Calu3 (cell line): ENCODE measurements at regions not wholly inside any gene's neighbourhood (a gene's known extent, or its start where the extent isn't known, plus 50 kb on each side); places are given as distances from the start of the nearest gene placed in this dataset.

ENCODE experiments used
- BruUV-seq: library from RNA; stranded (reverse); fragments of 400-500 nt; replicated peaks from 2 replicates; lab custom pipeline; 2021; lab: Mats Ljungman, UMichigan
- CTCF ChIA-PET: fragments of 300-600 bp; sonication (Branson Sonifier 250); formaldehyde crosslinking; loops from one replicate; lab custom pipeline; 2022; ENCODE audit warnings: antibody characterized with exemption; lab: Charles Lee
- DNase-seq: peaks from one replicate; pipeline ENCODE4 v3.0.0; 2022
- H3K27ac Mint-ChIP-seq: one replicate; pipeline ENCODE4 v1.8.0; 2022; ENCODE audit warnings: mixed read lengths; ENCODE audit not compliant: unreplicated experiment
- H3K27me3 Mint-ChIP-seq: one replicate; pipeline ENCODE4 v1.8.0; 2022; ENCODE audit warnings: mixed read lengths; ENCODE audit not compliant: unreplicated experiment
- H3K36me3 Mint-ChIP-seq: one replicate; pipeline ENCODE4 v1.8.0; 2022; ENCODE audit warnings: mild to moderate bottlenecking, moderate library complexity, mixed read lengths; ENCODE audit not compliant: insufficient read depth, unreplicated experiment
- H3K4me1 Mint-ChIP-seq: one replicate; pipeline ENCODE4 v1.8.0; 2022; ENCODE audit warnings: mild to moderate bottlenecking, low read depth, mixed read lengths; ENCODE audit not compliant: unreplicated experiment
- H3K4me3 Mint-ChIP-seq: one replicate; pipeline ENCODE4 v1.8.0; 2022; ENCODE audit warnings: mild to moderate bottlenecking, low read depth, moderate library complexity, mixed read lengths; ENCODE audit not compliant: unreplicated experiment
- H3K9me3 Mint-ChIP-seq: one replicate; pipeline ENCODE4 v1.8.0; 2022; ENCODE audit warnings: low read depth, mixed read lengths; ENCODE audit not compliant: unreplicated experiment
- intact Hi-C: fragments of 100-400 bp; cut with micrococcal nuclease; formaldehyde crosslinking; loops from one replicate; pipeline ENCODE4 v1.10.0; 2022; ENCODE audit not compliant: unreplicated experiment
- TF ChIP-seq, protein P1 (sequence below): fragments of 200-600 bp; IDR thresholded peaks from one replicate; pipeline ENCODE4 v1.8.0; 2022; ENCODE audit warnings: antibody characterized with exemption; ENCODE audit not compliant: unreplicated experiment

DNA sequence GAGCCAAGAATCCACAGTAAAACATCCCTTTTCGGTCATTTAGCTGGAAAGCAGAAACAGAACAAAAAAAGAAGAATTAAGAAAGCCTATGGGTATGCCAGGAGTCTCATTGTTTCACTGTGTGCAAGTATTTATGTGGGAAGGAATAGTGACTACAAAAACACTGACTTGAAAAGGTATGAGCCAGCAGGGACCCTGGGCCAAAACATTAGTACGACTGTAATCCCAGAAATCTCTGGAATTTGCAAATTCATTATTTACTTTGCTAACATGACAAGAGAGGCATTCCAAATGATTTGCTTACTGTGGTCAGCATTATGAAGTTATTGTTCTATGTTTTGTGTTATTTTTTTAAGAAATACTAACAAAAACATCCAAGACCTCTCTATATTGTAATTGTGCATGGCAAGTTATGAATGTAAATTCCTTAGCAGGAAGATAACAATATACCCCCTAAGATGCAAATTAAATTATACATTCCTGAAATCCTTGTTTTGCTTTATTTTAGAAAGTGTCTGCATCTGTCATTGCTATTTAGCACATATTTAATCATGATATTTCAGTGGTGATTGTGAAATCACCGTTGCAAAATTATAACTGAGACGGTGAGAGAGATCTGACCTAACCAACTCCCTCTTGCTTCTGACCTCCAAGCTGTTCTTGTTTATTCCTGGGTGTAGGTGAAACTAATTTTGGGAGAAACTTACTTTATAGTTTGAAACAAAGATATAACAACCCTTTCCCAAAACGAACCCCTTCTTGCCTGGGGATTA, 299.2 kb downstream of the ZPLD1 start:
- TF ChIP-seq, protein P1, sequence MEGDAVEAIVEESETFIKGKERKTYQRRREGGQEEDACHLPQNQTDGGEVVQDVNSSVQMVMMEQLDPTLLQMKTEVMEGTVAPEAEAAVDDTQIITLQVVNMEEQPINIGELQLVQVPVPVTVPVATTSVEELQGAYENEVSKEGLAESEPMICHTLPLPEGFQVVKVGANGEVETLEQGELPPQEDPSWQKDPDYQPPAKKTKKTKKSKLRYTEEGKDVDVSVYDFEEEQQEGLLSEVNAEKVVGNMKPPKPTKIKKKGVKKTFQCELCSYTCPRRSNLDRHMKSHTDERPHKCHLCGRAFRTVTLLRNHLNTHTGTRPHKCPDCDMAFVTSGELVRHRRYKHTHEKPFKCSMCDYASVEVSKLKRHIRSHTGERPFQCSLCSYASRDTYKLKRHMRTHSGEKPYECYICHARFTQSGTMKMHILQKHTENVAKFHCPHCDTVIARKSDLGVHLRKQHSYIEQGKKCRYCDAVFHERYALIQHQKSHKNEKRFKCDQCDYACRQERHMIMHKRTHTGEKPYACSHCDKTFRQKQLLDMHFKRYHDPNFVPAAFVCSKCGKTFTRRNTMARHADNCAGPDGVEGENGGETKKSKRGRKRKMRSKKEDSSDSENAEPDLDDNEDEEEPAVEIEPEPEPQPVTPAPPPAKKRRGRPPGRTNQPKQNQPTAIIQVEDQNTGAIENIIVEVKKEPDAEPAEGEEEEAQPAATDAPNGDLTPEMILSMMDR: no peak
- no peak overlapping the region for H3K4me3 Mint-ChIP-seq
- no peak for DNase-seq
- H3K27ac Mint-ChIP-seq: no peak overlapping the region
- no peaks in the 10 kb centered on the region for H3K36me3 Mint-ChIP-seq
- peaks cover 2% of the 10 kb centered on the region for H3K9me3 Mint-ChIP-seq
- intact Hi-C loops: no loop called here
- no peaks in the 10 kb centered on the region for H3K27me3 Mint-ChIP-seq
- CTCF ChIA-PET: interaction anchor here (0.5 kb wide), 1 partner anchor 60 kb away, joined by 3 read pairs; no protein-coding TSS in a partner anchor
- no peaks in the 10 kb centered on the region for H3K4me1 Mint-ChIP-seq
- no TSS peak for BruUV-seq

DNA sequence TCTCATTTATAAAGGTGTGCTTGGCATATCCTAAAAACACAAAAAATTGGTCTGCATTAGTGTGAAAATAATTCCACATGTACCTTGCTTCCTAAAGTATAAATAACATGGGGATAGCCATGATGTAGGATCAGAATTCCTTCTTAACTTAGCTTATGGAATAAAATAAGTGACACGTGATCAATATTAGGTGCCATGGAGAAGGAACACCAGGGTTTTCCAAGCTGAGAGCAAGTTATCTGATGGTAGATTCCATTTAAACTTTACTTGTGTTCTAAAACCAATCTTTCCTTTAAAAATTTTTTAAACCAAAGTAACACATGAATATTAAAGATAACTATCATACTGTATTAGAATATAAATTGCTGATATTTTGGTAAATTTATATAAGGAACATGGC, 300.5 kb downstream of the ZPLD1 start:
- Mint-ChIP-seq H3K9me3 (peaks cover 2% of the 10 kb centered on the region), H3K36me3 (no peaks in the 10 kb centered on the region), H3K4me3 (no peak overlapping the region), H3K27ac (no peak overlapping the region), H3K4me1 (no peaks in the 10 kb centered on the region), H3K27me3 (no peaks in the 10 kb centered on the region)
- CTCF ChIA-PET: no interaction called here
- TF ChIP-seq, protein P1: no peak
- no peak for DNase-seq
- BruUV-seq: no TSS peak
- intact Hi-C loops: no loop called here

DNA sequence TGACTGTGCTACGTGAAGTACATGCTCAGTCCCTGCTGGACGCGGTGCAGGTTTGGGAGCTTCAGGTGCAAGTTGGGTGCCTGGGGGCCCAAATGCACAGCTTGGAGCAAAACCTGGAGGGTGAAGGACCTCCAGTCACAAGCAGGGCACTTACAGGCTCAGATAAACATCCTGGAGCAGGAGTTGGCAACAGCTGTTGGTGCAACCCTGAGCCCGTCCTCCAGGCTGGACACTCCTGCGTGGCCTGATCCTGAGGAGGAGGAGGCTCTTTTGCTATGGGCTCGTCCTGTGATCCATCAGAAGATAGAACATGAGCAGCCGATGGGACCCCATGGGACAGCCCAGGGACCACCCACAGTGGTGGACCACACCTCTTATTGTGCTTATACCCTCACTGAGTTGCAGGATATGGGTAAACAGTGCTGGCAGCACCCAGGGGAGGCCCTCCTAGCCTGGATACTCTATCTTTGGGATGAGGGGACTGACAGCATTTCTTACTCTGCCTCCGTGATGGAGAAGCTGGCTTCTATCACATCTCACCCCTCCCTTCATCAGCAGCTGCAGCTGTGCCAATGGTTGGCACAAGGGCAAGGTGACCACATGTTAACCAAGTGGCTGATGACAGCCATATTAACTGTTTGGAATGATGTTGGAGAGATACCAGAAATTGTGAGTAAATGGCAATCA, 301.6 kb downstream of the ZPLD1 start:
- BruUV-seq: no TSS peak
- H3K27me3 Mint-ChIP-seq: no peaks in the 10 kb centered on the region
- intact Hi-C loops: no loop called here
- H3K36me3 Mint-ChIP-seq: no peaks in the 10 kb centered on the region
- H3K9me3 Mint-ChIP-seq: peaks cover 2% of the 10 kb centered on the region
- no peak overlapping the region for H3K27ac Mint-ChIP-seq
- DNase-seq: no peak
- CTCF ChIA-PET: no interaction called here
- H3K4me1 Mint-ChIP-seq: no peaks in the 10 kb centered on the region
- TF ChIP-seq, protein P1: no peak
- no peak overlapping the region for H3K4me3 Mint-ChIP-seq

DNA sequence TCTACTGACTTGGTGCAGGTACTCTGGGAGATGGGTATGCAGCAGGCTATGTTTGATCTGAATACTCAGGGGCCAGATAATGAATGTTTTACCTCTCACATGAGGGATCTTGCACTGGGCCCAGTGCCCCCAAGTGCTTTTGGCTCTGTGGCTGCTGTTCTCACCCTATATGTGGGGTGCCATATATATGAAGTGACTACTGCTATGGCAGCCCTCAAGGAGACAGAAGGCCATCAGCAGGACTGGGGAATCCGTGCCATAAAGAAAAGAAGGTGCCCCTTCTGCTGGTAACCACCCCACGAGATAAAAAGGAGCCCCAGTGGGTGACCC, 302.1 kb downstream of the ZPLD1 start:
- TF ChIP-seq, protein P1: no peak
- DNase-seq: no peak
- no peak overlapping the region for H3K27ac Mint-ChIP-seq
- H3K4me3 Mint-ChIP-seq: no peak overlapping the region
- BruUV-seq: no TSS peak
- H3K9me3 Mint-ChIP-seq: peaks cover under 1% of the 10 kb centered on the region
- intact Hi-C loops: no loop called here
- CTCF ChIA-PET: no interaction called here
- no peaks in the 10 kb centered on the region for H3K27me3 Mint-ChIP-seq
- H3K4me1 Mint-ChIP-seq: no peaks in the 10 kb centered on the region
- no peaks in the 10 kb centered on the region for H3K36me3 Mint-ChIP-seq
